NCI-H2196 treated with DMSO at 0.1 percent for 48 hours (cell line): ENCODE measurements at regions not wholly inside any gene's neighbourhood (a gene's known extent, or its start where the extent isn't known, plus 50 kb on each side); places are given as distances from the start of the nearest gene placed in this dataset.

ENCODE experiments used
- DNase-seq: peaks from one replicate; lab custom pipeline; 2025; ENCODE audit not compliant: unreplicated experiment; lab: John Stamatoyannopoulos, UW

DNA sequence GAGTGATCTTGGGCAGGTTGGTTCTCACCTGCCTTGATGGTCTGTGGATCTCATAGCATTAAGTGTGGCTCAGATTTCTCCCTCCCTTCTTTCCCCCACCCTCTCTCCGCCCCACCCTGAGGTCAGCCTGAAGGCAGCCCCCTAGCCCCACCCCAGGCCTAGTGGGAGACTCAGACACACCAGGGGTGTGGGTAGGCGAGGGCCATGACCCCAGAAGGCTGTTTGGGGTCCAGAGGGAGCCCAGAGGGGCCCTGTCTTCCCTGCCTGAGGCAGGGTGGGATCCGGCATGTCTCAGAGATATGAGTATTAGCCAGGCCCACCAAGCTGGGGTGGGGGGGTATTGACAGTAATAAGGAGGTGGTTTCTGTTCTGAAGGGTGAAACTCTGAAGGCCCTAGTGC, 160.5 kb downstream of the GLI2 start:
- no peak for DNase-seq

DNA sequence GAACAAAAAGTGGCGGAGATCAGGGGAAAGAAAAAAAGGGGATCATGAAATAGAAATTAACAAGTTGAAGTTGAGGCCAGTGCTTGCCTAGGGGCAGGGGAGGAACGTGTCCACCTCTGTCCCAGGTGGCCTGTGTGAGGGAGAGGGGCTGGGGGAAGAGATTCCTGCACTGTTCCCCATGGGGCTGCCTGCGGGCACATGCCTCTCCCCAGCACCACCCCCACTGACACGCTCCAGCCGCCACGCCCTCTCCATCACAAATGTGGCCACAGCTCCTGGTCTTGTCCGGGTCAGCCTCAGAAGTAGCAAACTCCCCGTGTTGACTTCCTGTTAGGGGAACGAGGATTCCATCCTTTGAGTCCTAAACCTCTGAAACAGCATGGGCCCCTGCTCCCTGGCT, 161.2 kb downstream of the GLI2 start:
- DNase-seq: no peak

DNA sequence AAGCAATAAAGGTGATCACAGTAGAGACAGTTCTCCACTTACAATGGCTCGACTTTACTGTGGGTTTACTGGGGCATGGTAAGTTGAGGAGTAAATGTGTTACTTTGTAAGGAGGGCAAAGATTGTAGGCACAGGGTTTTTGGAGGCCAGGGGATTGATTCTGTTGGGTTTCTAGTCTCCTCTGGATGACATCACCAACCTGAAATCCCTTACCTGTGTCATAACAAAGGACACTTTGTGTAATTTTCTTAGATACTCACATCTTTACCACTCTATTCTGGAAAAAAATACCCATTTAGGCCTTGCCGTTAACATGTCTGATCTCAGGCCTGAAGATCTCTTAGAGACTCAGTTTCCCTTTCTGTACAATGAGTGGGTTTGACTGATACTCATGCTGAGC, 161.7 kb downstream of the GLI2 start:
- no peak for DNase-seq

DNA sequence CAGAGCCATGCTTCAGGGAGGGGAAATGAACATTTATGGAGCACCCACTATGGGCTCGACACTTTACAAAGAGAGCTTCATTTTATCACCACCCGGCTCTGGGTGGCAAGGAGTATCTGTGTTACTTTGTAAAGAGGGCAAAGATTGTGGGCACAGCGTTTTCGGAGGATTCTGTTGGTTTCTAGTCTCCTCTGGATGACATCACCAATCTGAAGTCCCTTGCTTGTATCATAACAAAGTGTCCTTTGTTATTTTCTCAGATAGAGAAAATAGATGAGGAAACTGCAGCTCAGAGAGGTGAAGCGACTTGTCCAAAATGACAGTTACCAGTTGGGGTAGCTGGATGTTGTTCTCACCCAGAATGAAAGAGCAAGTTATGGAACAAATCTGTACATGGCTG, 162.8 kb downstream of the GLI2 start:
- DNase-seq: no peak

DNA sequence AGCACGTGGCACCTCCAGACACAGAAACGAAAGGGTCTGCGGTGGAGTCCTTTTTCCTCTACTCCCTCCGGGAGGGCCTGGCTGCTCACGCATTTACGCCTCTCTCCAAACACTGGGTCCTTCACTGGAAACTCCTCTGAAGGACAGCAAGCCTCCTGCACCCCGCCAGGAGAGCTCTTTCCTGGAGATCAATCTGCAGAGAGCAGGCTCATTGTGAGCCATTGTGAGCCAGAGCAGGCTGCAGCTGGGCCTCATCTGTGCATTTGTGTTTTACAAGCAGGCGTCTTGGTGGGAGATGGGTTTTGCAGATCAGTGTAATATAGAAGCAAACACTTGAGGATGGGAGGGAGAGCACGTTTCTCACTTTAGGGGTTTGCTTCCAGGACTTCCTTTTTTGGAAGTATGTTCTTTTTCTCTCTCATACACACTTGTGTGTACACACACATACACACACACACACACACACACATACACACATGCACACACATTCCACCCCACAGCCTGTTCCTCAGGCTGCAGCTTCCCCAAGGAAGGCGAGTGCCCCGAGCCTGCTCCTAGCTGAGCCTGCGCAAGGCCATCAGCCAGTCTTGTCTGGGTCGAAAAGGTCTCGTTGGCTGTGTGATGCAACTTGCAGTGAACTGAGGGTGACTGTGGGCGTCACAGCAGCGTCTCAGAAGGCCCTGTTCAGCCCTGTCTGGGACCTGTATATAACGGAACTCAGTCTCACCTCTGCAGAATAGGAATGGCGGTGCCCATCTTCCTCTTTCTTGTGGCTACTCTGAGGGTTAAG, 163.5 kb downstream of the GLI2 start:
- no peak for DNase-seq

DNA sequence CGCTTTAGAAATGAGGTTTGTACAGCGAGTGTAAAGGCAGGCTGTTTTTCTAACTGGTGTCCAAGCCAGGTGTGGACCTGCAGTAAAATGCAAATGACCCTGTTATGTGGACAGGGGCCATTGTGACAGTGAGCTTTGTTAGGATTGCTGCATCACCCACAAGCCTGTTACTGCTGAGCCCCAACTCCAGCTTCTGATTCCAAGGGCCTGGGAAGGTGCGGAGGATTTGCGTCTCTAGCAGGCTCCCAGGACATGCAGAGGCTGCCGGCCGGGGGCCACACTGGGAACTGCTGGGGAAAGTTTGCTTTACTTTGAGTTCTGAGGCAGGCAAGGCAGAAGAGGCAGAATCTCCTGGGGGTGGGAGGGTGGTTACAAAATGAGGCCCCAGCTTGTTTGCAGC, 164.1 kb downstream of the GLI2 start:
- DNase-seq: no peak

DNA sequence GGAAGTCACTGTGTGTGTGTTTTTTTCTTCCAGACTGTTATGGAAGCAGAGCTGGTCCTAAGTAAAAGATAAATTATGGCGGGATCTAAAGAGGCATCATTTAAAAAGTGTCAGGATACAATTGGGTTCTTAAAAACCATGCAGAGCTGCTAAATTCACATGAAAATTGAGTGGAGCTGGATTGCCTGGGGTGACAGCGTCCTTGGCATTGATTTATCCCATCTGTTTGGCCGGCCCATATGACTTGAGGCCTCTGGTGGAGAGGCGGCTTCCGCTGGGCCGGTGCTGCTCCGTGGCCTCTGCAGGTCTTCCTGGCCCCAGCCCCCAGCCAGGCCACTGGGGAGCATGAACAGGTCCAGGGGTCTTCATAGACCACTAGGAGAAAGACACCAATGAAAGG, 165.5 kb downstream of the GLI2 start:
- DNase-seq: no peak

DNA sequence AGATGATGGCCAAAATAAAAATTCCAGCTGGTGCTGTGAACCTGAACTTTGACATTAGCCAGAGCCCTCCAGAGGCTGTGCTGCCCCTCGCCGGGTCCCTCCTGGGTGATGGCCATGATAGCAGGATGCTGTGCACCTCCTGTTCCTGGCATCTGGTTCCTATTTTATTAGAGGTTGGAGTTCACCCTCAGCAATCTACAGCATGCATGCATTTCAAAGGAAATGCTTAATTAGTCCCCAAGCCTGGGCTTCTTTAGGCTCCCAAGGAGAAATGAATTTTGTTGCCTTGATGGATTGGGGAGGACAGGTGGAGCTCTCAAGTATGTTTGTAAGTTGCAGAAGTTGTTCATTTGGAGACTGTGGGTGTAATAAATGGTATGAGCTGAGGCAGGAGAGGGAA, 166.9 kb downstream of the GLI2 start:
- no peak for DNase-seq

DNA sequence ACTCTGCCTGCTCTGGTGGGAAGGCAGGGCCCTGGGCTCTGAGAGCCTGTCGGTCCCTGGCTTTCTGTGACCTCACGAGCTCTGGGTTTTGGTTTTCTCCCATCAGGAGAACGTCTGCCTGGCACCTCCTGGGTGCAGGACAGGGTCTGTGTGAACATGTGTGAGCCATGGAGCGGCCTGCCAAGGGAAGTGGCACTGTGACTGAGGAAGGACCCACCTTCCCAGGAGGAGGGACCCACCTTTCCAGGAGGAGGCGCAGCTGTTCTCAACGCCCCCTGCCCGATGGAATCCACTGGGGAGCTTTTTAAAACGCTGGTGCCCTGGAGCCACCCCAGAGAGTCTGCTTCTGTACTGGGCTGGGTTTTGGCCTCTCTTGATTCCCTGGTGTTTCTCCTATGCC, 168.7 kb downstream of the GLI2 start:
- no peak for DNase-seq

DNA sequence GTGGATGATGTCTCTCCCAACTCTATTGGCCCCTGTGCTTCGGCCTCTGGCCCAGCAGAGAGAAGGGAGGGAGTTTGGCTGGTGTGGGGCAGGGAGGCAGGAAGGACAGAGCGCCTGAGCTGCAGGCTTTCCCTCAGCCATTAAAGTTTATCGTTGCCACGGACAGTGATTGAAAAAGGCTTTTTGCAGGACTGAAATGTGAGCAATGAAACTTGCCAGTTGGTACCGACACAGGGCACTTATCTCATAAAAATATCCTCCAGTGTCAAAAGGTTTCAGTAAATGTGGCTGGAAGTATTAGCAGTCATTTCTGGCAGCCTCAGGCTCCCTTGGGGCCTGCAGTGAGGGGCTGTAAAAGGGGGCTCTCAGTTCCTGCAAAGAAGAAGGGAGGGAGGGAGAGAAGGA, 169.2 kb downstream of the GLI2 start:
- no peak for DNase-seq

DNA sequence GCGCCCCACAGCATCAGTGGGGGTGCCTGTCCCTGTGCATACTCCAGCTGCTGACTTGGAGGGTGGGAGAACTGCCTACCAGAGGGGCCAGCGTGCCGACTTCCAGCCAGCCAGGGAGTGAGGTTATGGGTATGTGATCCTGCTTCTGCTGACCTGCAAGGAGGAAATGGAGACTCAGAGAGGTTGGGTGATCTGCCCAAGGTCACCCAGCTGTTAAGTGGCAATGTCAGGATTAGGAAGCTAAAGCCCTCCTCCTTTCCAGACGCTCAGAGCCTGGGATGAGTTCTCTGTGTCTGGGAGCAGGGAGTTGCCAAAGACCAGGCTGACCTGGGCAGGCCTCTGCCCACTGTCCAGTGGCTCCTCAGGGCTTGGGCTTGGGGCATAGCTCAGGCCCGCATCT, 169.6 kb downstream of the GLI2 start:
- no peak for DNase-seq

DNA sequence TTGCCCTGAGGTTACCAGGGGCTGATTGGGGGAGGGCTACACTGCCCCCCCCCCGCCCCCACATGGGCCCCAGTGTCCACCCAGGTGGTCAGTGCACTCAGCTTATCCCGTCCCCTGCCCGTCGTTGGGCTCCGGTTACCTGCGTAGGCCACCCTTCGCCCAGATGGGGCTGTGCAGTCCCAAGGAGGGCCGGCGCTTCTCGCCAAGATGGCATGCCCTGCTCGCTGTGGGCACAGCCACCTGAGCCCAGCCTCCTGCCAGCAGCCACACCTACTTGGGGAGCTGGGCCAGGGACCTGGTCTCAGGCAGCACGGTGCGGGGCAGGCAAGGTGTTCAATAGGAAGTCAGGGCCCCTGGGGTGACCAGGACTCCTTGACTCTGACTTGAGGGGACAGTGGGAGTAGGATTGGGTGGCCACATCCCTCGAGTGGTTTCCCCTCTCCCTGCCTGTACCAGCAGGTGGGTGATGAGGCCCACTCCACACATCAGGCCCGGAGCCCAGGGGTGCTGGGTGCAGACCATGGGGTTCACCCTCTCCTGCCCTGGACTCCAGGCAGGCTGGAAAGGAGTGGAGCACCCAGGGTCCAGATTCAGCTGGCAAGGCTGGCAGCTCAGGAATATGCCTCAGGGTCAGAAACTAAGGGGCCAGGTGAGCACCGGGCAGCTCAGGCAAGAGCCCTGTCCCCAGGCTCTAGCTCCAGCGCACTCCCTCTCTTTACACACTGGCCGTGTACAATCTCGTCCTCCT, 170.3 kb downstream of the GLI2 start:
- DNase-seq: no peak

DNA sequence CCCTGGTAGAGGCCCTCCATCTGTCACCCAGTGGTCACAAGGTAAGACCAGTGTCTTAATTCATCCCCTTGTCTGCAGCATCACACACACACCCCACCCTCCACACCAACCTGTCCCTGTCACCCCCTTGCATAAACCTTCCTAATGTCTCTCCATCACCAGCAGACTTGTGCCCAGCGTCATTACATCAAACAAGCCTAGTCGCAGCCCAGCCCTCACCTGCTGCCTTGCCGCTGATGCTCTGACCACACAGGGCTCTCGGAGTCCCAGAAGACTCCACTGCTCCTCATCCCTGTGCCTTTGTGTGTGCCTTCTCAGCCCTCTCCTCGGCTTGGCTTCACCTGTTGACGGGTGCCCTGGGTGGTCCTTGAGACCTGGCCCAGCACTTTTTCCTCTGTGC, 171.2 kb downstream of the GLI2 start:
- DNase-seq: no peak

DNA sequence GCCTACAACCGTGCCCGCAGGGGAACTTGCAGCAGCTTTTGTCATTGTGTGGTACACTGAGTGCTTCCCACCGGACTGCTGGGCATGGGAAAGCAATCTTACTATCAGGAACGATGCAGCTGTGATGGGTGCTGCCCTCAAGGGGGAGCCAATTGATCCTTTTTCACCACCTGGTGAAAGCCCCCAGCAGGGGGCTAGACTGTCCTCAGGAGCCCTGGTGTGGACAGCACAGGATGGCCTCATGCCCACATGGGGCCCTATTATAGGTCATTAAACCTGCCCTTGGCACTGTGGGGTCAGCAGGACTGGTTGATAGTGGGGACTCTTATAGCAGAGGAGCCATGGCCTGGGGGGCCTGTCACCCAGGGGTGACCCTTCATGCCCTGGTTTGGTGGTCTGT, 172.2 kb downstream of the GLI2 start:
- no peak for DNase-seq

DNA sequence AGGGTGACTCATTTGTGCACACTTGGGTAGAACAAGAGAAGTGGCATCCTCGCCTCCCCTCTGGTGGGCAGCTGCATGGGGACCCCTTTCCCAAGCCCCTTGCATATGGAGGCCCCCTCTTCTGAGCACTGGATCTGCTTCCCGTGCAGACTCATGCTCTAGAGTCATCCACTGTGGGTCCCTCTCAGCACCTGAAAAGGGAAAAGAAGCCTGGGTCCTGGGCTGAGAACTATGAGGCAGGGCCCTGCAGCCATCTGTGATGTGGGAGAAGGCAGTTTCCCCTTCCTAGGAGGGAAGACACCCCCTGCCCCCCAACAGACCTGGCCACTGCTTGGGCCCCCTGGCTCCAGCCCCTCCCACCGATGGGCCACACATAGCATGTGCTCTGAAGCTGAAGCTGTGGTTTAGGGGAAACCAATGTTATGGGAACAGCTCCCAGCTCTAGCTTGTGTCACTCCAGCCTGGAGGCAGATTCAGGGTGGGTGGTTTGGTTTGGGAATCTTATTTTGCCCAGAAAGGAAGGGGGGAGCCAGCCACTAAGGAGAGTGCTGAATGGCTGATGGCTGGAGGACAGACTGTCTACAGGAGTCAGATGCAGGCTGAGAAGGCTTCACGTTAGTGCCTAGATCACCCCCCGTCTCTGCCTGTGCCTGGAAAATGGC, 172.8 kb downstream of the GLI2 start:
- DNase-seq: no peak

DNA sequence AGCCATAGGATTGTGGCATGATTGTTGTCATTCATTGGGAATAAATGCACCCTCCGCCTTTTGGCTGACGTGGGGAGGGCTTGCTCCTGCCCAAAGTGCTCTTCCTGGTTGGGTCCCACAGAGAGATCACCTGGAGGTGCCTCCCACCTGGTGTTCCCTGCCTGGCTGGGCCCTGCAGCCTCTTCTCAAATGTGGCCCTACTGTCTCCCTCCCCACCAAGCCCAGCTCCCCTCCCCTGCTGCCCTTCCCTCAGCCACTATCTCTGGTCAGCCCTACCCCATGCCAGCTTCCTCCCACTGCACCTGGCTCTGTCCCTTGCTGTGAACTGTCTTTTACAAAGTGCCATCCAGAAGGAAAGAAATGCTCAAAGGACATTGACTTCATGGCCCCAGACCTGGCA, 173.4 kb downstream of the GLI2 start:
- DNase-seq: no peak

DNA sequence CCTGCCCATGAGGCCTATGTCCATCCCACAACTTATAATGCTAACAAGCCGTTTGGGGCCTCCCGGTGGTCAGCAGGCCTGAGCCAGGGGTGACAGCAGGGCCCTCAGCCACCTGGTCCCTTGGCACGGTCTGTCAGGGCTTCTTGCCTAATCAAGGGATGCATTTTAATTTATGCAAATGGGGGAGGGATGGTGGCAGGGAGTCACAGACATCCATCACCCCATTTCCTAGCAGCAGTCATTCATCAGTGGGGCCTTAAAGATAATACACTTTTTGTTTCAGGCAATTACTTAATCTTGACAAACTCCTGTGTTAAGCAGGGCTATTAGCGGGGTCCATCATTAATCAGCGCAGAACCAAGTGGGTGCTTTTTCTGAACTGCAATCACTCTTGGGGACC, 174.5 kb downstream of the GLI2 start:
- no peak for DNase-seq

DNA sequence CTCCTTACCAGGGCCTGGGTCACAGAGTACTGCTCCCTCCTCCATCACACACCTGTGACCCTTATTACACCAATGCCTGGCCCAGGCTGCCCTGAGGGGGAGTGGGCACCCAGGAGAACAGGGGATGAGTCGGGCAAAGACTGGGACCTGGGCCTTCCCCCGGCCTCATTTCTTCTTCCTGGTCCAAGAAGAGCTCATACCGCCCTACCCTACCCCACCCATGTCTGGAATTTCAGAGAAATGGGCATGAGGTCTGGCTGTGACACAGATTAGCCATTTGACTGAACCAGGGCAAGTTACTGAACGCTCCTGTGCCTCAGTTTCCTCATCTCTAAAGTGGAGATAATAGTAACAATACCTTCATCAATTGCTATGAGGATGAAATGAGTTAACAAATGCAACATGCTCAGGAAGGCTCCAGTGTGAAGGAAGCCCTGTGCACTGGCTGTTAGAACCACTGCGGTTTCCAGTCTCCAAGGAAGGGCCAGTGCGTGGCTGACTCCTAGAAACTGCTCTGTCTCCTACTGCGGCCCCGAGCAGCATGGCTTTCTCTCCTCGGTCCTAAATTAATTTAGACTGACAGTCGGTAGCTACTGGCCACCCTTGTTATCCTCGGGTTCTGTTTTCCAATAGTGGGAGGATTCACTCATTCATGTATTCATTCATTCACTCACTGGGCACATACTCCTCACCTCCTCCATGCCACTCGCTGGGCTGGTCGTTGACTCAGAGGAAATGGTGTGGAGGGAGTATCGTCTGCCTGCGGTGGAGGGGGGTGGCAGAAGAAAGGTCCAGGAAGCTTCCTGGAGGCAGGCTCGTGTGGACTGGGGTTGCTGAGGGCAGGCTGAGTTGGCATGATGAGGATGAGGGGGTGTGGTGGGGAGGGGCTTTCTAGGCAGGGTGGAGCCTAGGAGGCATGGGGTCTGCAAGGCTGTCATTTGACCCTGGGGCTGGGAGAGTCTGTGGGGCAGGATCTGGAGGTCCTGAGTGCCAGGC, 175.6 kb downstream of the GLI2 start:
- DNase-seq: no peak

DNA sequence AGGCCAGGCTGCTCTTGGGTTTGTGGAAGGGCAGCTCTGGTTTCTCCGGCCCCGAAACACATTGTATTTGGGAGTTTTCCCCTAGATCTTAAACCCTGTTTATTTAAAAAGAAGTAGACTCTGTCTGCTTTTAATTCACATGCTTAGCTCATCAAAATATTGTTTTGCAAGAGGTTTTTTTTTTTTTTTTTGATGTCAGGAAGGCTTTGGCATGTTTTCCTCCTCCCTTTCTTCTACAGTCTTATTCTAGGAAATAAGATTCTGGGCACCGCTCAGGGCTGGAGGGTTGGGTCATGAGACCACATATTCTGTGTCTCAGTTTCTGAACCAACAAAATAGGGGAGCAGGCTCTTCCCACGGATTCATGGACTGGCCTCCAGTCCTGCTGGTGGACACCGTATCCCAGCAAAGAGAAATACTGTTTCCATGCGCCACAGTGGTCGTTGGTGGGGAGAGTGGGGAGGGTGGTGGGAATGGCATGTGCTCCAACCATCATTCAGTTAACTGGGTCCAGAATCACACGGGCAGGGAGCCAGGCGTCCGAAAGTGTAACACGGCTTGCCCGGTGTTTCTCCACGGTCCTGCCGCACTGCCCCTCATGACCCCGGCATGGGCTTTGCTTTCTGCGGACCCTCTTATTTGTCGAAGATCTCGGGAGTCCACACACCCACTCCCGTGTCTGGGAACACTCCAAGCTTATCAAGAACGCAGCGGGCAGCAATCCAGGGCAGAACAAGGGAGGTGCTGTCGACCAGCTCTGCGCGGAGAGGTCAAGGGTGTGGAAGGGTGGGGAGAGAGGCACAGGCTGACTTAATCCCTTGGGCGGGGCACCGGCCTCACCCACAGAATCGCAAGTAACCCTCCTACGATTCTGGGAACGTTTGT, 176.7 kb downstream of the GLI2 start:
- DNase-seq: no peak
